Astrocyte (in vitro differentiated cells and primary cell): ENCODE measurements at regions not wholly inside any gene's neighbourhood (a gene's known extent, or its start where the extent isn't known, plus 50 kb on each side); places are given as distances from the start of the nearest gene placed in this dataset.
"Not testable (repeated sequence)": the region's sequence is repeated elsewhere in the genome, so short reads cannot be mapped to it uniquely, and the experiment has no call there.

ENCODE experiments used
- DNase-seq: peaks from one replicate; pipeline ENCODE4 v3.0.0-alpha.2; 2010; ENCODE audit warnings: low read depth
- FAIRE-seq: peaks from 2 replicates; lab custom pipeline; 2011; peaks lifted over from hg19 to GRCh38; lab: Jason Lieb, UNC
- H2AFZ ChIP-seq: 2 replicates; pipeline ENCODE4 v1.6.0; 2012; ENCODE audit warnings: low read depth, low read length, inconsistent platforms
- H3K27ac ChIP-seq: 2 replicates; pipeline ENCODE4 v1.5.1; 2011; ENCODE audit warnings: low read depth, low read length, inconsistent platforms
- H3K27me3 ChIP-seq: 2 replicates; pipeline ENCODE4 v1.6.0; 2011; ENCODE audit warnings: low read length, inconsistent platforms; ENCODE audit not compliant: insufficient read depth
- H3K36me3 ChIP-seq: 2 replicates; pipeline ENCODE4 v1.5.1; 2011; ENCODE audit warnings: low read length, inconsistent platforms; ENCODE audit not compliant: insufficient read depth
- H3K4me1 ChIP-seq: 2 replicates; pipeline ENCODE4 v1.5.1; 2011; ENCODE audit warnings: low read length, inconsistent platforms; ENCODE audit not compliant: insufficient read depth
- H3K4me2 ChIP-seq: 2 replicates; pipeline ENCODE4 v1.6.0; 2012; ENCODE audit warnings: low read length, inconsistent platforms
- H3K4me3 ChIP-seq: 2 replicates; pipeline ENCODE4 v1.5.1; 2011; ENCODE audit warnings: low read depth, mild to moderate bottlenecking, low read length, inconsistent platforms; ENCODE audit not compliant: insufficient read depth
- H3K79me2 ChIP-seq: 2 replicates; pipeline ENCODE4 v1.6.0; 2012; ENCODE audit warnings: mild to moderate bottlenecking, low read length, inconsistent platforms; ENCODE audit not compliant: insufficient read depth
- H3K9ac ChIP-seq: 2 replicates; pipeline ENCODE4 v1.6.0; 2012; ENCODE audit warnings: mild to moderate bottlenecking, low read length, inconsistent platforms
- H3K9me3 ChIP-seq: 2 replicates; pipeline ENCODE4 v1.5.1; 2012; ENCODE audit warnings: low read depth, mild to moderate bottlenecking, low read length, inconsistent platforms; ENCODE audit not compliant: insufficient read depth
- H4K20me1 ChIP-seq: 2 replicates; pipeline ENCODE4 v1.6.0; 2012; ENCODE audit warnings: low read length, inconsistent platforms; ENCODE audit not compliant: insufficient read depth
- H3K27ac Mint-ChIP-seq: one replicate; pipeline ENCODE4 v1.8.0; 2021; ENCODE audit warnings: mild to moderate bottlenecking, mixed read lengths; ENCODE audit not compliant: unreplicated experiment
- H3K27me3 Mint-ChIP-seq: one replicate; pipeline ENCODE4 v1.8.0; 2021; ENCODE audit warnings: low read depth, mixed read lengths; ENCODE audit not compliant: unreplicated experiment
- H3K36me3 Mint-ChIP-seq: one replicate; pipeline ENCODE4 v1.8.0; 2021; ENCODE audit warnings: low read depth, mixed read lengths; ENCODE audit not compliant: unreplicated experiment
- H3K4me1 Mint-ChIP-seq: one replicate; pipeline ENCODE4 v1.8.0; 2021; ENCODE audit warnings: low read depth, mixed read lengths; ENCODE audit not compliant: unreplicated experiment
- H3K4me3 Mint-ChIP-seq: one replicate; pipeline ENCODE4 v1.8.0; 2021; ENCODE audit warnings: mild to moderate bottlenecking, moderate library complexity, mixed read lengths; ENCODE audit not compliant: unreplicated experiment
- H3K9me3 Mint-ChIP-seq: one replicate; pipeline ENCODE4 v1.8.0; 2021; ENCODE audit warnings: mild to moderate bottlenecking, mixed read lengths; ENCODE audit not compliant: unreplicated experiment
- EZH2 ChIP-seq: IDR thresholded peaks from 2 replicates; pipeline ENCODE4 v1.6.1; 2012; ENCODE audit warnings: mild to moderate bottlenecking, low read length, inconsistent platforms; ENCODE audit not compliant: insufficient read depth
- TF ChIP-seq, protein P1 (sequence below): IDR thresholded peaks from 2 replicates; pipeline ENCODE4 v1.5.1; 2011; ENCODE audit warnings: low read depth, mild to moderate bottlenecking, inconsistent platforms, low read length, moderate library complexity; ENCODE audit not compliant: insufficient read depth

- no peaks in the 10 kb centered on the region for H3K4me1 ChIP-seq
- H3K4me3 ChIP-seq = no peak overlapping the region
- no peak overlapping the region for H3K9ac ChIP-seq
- Mint-ChIP-seq H3K36me3 (no peaks in the 10 kb centered on the region), H3K4me1 (no peaks in the 10 kb centered on the region), H3K4me3 (no peak overlapping the region), H3K27me3 (no peaks in the 10 kb centered on the region), H3K27ac (no peak overlapping the region), H3K9me3 (peaks cover 7% of the 10 kb centered on the region)
- no peaks in the 10 kb centered on the region for H3K79me2 ChIP-seq
- FAIRE-seq (no peak), DNase-seq (no peak)
- no peaks in the 10 kb centered on the region for H4K20me1 ChIP-seq
- no peaks in the 10 kb centered on the region for H3K9me3 ChIP-seq
- H3K27ac ChIP-seq = no peak overlapping the region
- no peaks in the 10 kb centered on the region for H3K36me3 ChIP-seq
- no peak overlapping the region for H2AFZ ChIP-seq
- TF ChIP-seq EZH2 = no peak
- TF ChIP-seq, protein P1, sequence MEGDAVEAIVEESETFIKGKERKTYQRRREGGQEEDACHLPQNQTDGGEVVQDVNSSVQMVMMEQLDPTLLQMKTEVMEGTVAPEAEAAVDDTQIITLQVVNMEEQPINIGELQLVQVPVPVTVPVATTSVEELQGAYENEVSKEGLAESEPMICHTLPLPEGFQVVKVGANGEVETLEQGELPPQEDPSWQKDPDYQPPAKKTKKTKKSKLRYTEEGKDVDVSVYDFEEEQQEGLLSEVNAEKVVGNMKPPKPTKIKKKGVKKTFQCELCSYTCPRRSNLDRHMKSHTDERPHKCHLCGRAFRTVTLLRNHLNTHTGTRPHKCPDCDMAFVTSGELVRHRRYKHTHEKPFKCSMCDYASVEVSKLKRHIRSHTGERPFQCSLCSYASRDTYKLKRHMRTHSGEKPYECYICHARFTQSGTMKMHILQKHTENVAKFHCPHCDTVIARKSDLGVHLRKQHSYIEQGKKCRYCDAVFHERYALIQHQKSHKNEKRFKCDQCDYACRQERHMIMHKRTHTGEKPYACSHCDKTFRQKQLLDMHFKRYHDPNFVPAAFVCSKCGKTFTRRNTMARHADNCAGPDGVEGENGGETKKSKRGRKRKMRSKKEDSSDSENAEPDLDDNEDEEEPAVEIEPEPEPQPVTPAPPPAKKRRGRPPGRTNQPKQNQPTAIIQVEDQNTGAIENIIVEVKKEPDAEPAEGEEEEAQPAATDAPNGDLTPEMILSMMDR = no peak
- H3K4me2 ChIP-seq = no peak overlapping the region
- no peaks in the 10 kb centered on the region for H3K27me3 ChIP-seq
These were observed 264.0 kb upstream of the CT83 start for GRCh38 chrX:116726806-116727205.

DNA sequence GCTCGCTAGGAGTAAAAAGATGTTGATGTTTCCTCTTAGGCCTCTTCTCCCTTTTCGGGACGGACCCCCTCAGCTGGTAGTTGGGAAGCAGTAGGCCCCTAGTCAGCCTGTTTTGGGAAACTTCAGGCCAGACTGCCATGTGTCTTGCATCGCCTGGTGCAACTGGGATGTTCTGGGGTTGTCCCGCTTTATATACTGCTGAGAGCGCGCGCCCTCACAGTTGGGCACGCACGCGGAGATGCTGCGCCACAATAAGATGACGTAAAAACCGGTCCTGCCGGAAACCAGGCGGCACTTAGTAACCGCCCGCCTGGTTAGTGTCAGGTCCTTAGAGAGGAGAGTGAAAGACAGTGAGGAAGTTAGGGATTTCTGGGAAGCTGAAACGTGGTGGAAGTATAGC, 231.3 kb upstream of the CT83 start:
- H4K20me1 ChIP-seq = no peaks in the 10 kb centered on the region
- no peaks in the 10 kb centered on the region for H3K27me3 ChIP-seq
- Mint-ChIP-seq H3K27me3 (no peaks in the 10 kb centered on the region), H3K27ac (no peak overlapping the region), H3K4me3 (no peak overlapping the region), H3K9me3 (no peaks in the 10 kb centered on the region), H3K4me1 (no peaks in the 10 kb centered on the region), H3K36me3 (no peaks in the 10 kb centered on the region)
- no peaks in the 10 kb centered on the region for H3K4me1 ChIP-seq
- H3K4me2 ChIP-seq = no peak overlapping the region
- no peak overlapping the region for H3K27ac ChIP-seq
- DNase-seq (no peak), FAIRE-seq (no peak)
- H3K9me3 ChIP-seq = no peaks in the 10 kb centered on the region
- no peak overlapping the region for H2AFZ ChIP-seq
- H3K79me2 ChIP-seq = no peaks in the 10 kb centered on the region
- no peaks in the 10 kb centered on the region for H3K36me3 ChIP-seq
- no peak overlapping the region for H3K9ac ChIP-seq
- no peak overlapping the region for H3K4me3 ChIP-seq
- no peak for TF ChIP-seq EZH2
- TF ChIP-seq, protein P1 = no peak

GRCh38 chrX:116679544-116679943, 216.8 kb upstream of the CT83 start:
- H4K20me1 ChIP-seq, DNase-seq, H2AFZ ChIP-seq, H3K27me3 Mint-ChIP-seq, H3K36me3 Mint-ChIP-seq, H3K4me1 ChIP-seq, H3K9me3 ChIP-seq, H3K4me1 Mint-ChIP-seq, H3K4me3 Mint-ChIP-seq, H3K9me3 Mint-ChIP-seq, H3K27ac Mint-ChIP-seq, H3K4me3 ChIP-seq, H3K79me2 ChIP-seq, H3K27me3 ChIP-seq, H3K4me2 ChIP-seq, H3K9ac ChIP-seq, H3K27ac ChIP-seq, FAIRE-seq, H3K36me3 ChIP-seq: not testable (repeated sequence)
